Adrenal gland (tissue), 5 donors: ENCODE measurements at regions not wholly inside any gene's neighbourhood (a gene's known extent, or its start where the extent isn't known, plus 50 kb on each side); places are given as distances from the start of the nearest gene placed in this dataset.

Source experiments
- POLR2A ChIP-seq, 2 donors: fragments of 450-650 bp; IDR thresholded peaks; one replicate each; pipeline ENCODE4 v1.6.1; 2017; ENCODE audit warnings: antibody characterized with exemption in 2 of 2, mild to moderate bottlenecking in 2 of 2, moderate library complexity in 1 of 2
- TF ChIP-seq, protein P1 (sequence below), 6 experiments: fragments of 450-650 bp in 4 of 6; fragments of 200-600 bp in 2 of 6; sonication (generic) in 1 of 6; IDR thresholded peaks; 1 replicate in 5 of 6; 2 replicates in 1 of 6; pipeline versions ENCODE4 v1.5.1 to v1.8.0; 2016 to 2021; ENCODE audit warnings: antibody characterized with exemption in 6 of 6, mild to moderate bottlenecking in 2 of 6, moderate library complexity in 1 of 6
- donor health status: DM: no; HTN: no; CAD: no.

GRCh38 chr11:96694338-96694737 lies 304.5 kb downstream of the JRKL start:
- TF ChIP-seq, protein P1, sequence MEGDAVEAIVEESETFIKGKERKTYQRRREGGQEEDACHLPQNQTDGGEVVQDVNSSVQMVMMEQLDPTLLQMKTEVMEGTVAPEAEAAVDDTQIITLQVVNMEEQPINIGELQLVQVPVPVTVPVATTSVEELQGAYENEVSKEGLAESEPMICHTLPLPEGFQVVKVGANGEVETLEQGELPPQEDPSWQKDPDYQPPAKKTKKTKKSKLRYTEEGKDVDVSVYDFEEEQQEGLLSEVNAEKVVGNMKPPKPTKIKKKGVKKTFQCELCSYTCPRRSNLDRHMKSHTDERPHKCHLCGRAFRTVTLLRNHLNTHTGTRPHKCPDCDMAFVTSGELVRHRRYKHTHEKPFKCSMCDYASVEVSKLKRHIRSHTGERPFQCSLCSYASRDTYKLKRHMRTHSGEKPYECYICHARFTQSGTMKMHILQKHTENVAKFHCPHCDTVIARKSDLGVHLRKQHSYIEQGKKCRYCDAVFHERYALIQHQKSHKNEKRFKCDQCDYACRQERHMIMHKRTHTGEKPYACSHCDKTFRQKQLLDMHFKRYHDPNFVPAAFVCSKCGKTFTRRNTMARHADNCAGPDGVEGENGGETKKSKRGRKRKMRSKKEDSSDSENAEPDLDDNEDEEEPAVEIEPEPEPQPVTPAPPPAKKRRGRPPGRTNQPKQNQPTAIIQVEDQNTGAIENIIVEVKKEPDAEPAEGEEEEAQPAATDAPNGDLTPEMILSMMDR (IDR thresholded peaks at IDR 0.05), result no peak
- TF ChIP-seq POLR2A (IDR thresholded peaks at IDR 0.05), result no peak
